GM23338 (cell line): ENCODE measurements at regions not wholly inside any gene's neighbourhood (a gene's known extent, or its start where the extent isn't known, plus 50 kb on each side); places are given as distances from the start of the nearest gene placed in this dataset.

ENCODE experiments used
- ATAC-seq: fragments of 200-7000 bp; cut with Tn5 transposase; 3 replicates; pipeline ENCODE4 v1.9.1; 2020
- DNase-seq: peaks from one replicate; pipeline ENCODE4 v3.0.0-alpha.2; 2015; ENCODE audit warnings: low spot score
- H2AFZ ChIP-seq: fragments of 200-600 bp; sonication (generic); 2 replicates; pipeline ENCODE4 v1.8.0; 2016; ENCODE audit warnings: antibody characterized with exemption, mild to moderate bottlenecking, moderate library complexity
- H3F3A ChIP-seq: fragments of 200-600 bp; sonication (generic); replicated peaks from 2 replicates; pipeline ENCODE4 v1.8.0; 2017; ENCODE audit warnings: antibody characterized with exemption, mixed run types, low read depth
- H3K27ac ChIP-seq: fragments of 200-600 bp; sonication (generic); 2 replicates; pipeline ENCODE4 v1.6.1; 2016; ENCODE audit warnings: low read depth
- H3K27me3 ChIP-seq: fragments of 200-600 bp; sonication (generic); 2 replicates; pipeline ENCODE4 v1.8.0; 2016; ENCODE audit warnings: mild to moderate bottlenecking, mixed run types, moderate library complexity; ENCODE audit not compliant: insufficient read depth
- H3K36me3 ChIP-seq: fragments of 200-600 bp; sonication (generic); 2 replicates; pipeline ENCODE4 v1.8.0; 2016; ENCODE audit warnings: mild to moderate bottlenecking; ENCODE audit not compliant: insufficient read depth
- H3K4me1 ChIP-seq: fragments of 200-600 bp; sonication (generic); 2 replicates; pipeline ENCODE4 v1.8.0; 2016; ENCODE audit warnings: mild to moderate bottlenecking, moderate library complexity; ENCODE audit not compliant: insufficient read depth
- H3K4me2 ChIP-seq: fragments of 200-600 bp; sonication (generic); 2 replicates; pipeline ENCODE4 v1.7.1; 2017; ENCODE audit warnings: mixed run types
- H3K4me3 ChIP-seq: fragments of 200-600 bp; sonication (generic); 2 replicates; pipeline ENCODE4 v1.6.1; 2016; ENCODE audit warnings: mixed run types
- H3K79me2 ChIP-seq: fragments of 200-600 bp; sonication (generic); replicated peaks from 2 replicates; pipeline ENCODE4 v1.8.0; 2017; ENCODE audit warnings: mild to moderate bottlenecking; ENCODE audit not compliant: insufficient read depth
- H3K9me2 ChIP-seq: fragments of 200-600 bp; sonication (generic); 2 replicates; pipeline ENCODE4 v1.8.0; 2017; ENCODE audit not compliant: insufficient read depth
- H4K20me1 ChIP-seq: fragments of 200-600 bp; sonication (generic); replicated peaks from 2 replicates; pipeline ENCODE4 v1.8.0; 2017; ENCODE audit warnings: mild to moderate bottlenecking; ENCODE audit not compliant: insufficient read depth
- H3K27ac Mint-ChIP-seq: 2 replicates; pipeline ENCODE4 v1.8.0; 2020; ENCODE audit warnings: inconsistent platforms, mild to moderate bottlenecking, moderate library complexity, mixed read lengths
- H3K27me3 Mint-ChIP-seq: 3 replicates; pipeline ENCODE4 v1.8.0; 2022; ENCODE audit warnings: low read depth, mild to moderate bottlenecking, moderate library complexity, mixed read lengths, inconsistent platforms; ENCODE audit not compliant: insufficient read depth, poor library complexity
- H3K36me3 Mint-ChIP-seq: 3 replicates; pipeline ENCODE4 v1.8.0; 2021; ENCODE audit warnings: low read depth, mild to moderate bottlenecking, inconsistent platforms, moderate library complexity, mixed read lengths
- H3K4me1 Mint-ChIP-seq: 3 replicates; pipeline ENCODE4 v1.8.0; 2020; ENCODE audit warnings: mild to moderate bottlenecking, inconsistent platforms, mixed read lengths
- H3K4me3 Mint-ChIP-seq: 3 replicates; pipeline ENCODE4 v1.8.0; 2021; ENCODE audit warnings: moderate library complexity, mild to moderate bottlenecking, inconsistent platforms, mixed read lengths
- H3K9me3 Mint-ChIP-seq: 3 replicates; pipeline ENCODE4 v1.8.0; 2020; ENCODE audit warnings: moderate library complexity, mild to moderate bottlenecking, inconsistent platforms, mixed read lengths
- CREB1 ChIP-seq: fragments of 250-450 bp; sonication (Bioruptor Pico); IDR thresholded peaks from 2 replicates; pipeline ENCODE4 v1.5.0; 2020; ENCODE audit warnings: low read depth, mild to moderate bottlenecking, moderate library complexity
- CTCF ChIP-seq, 2 experiments: fragments of 200-600 bp in 1 of 2; sonication (generic) in 1 of 2; conservative IDR thresholded peaks; 2 replicates each; pipeline versions ENCODE4 v1.5.1 to v1.6.1; 2016 to 2017; ENCODE audit warnings: antibody characterized with exemption in 2 of 2, low read depth in 2 of 2, mild to moderate bottlenecking in 2 of 2, moderate library complexity in 1 of 2
- ETS1 ChIP-seq: IDR thresholded peaks from 2 replicates; pipeline ENCODE4 v1.6.1; 2016; ENCODE audit warnings: antibody characterized with exemption
- EZH2 ChIP-seq: fragments of 200-600 bp; sonication (generic); IDR thresholded peaks from one replicate; pipeline ENCODE4 v1.8.0; 2017; ENCODE audit warnings: antibody characterized with exemption, mild to moderate bottlenecking, low read depth; ENCODE audit not compliant: unreplicated experiment
- EZH2phosphoT487 ChIP-seq: fragments of 200-600 bp; sonication (generic); IDR thresholded peaks from one replicate; pipeline ENCODE4 v1.8.1; 2018; ENCODE audit warnings: antibody characterized with exemption; ENCODE audit not compliant: unreplicated experiment
- JUNB ChIP-seq: IDR thresholded peaks from one replicate; pipeline ENCODE4 v1.6.1; 2016; ENCODE audit warnings: antibody characterized with exemption; ENCODE audit not compliant: unreplicated experiment
- NANOG ChIP-seq: IDR thresholded peaks from 2 replicates; pipeline ENCODE4 v1.6.1; 2016; ENCODE audit warnings: antibody characterized with exemption, borderline replicate concordance
- POLR2AphosphoS5 ChIP-seq: IDR thresholded peaks from 2 replicates; pipeline ENCODE4 v1.6.1; 2016; ENCODE audit warnings: antibody characterized with exemption, low read depth
- REST ChIP-seq: IDR thresholded peaks from one replicate; pipeline ENCODE4 v1.6.1; 2018; ENCODE audit warnings: antibody characterized with exemption; ENCODE audit not compliant: unreplicated experiment
- STAT1 ChIP-seq: IDR thresholded peaks from one replicate; pipeline ENCODE4 v1.6.1; 2016; ENCODE audit warnings: antibody characterized with exemption; ENCODE audit not compliant: unreplicated experiment
- ZNF114 ChIP-seq: fragments of 250-450 bp; sonication (Bioruptor Pico); IDR thresholded peaks from 2 replicates; pipeline ENCODE4 v1.5.0; 2020; ENCODE audit warnings: mild to moderate bottlenecking, moderate library complexity
- ZNF331 ChIP-seq: fragments of 250-450 bp; sonication (Bioruptor Pico); IDR thresholded peaks from 2 replicates; pipeline ENCODE4 v1.5.0; 2020; ENCODE audit warnings: low read depth, mild to moderate bottlenecking, moderate library complexity
- TF ChIP-seq, protein P1 (sequence below): fragments of 250-450 bp; sonication (Bioruptor Pico); IDR thresholded peaks from 2 replicates; pipeline ENCODE4 v1.5.0; 2020; ENCODE audit warnings: mild to moderate bottlenecking, moderate library complexity

GRCh38 chr1:163609858-163610257 is 288.1 kb downstream of the NUF2 start:
- no peaks in the 10 kb centered on the region for H3K27me3 ChIP-seq
- no peaks in the 10 kb centered on the region for H3K79me2 ChIP-seq
- no peaks in the 10 kb centered on the region for H3K9me2 ChIP-seq
- no peaks in the 10 kb centered on the region for H3K36me3 Mint-ChIP-seq
- no peak overlapping the region for H3K4me2 ChIP-seq
- H2AFZ ChIP-seq, result no peak overlapping the region
- TF ChIP-seq EZH2 (no peak), NANOG (no peak), ZNF114 (no peak), EZH2phosphoT487 (no peak), ETS1 (no peak), REST (no peak), JUNB (no peak), POLR2AphosphoS5 (no peak), CREB1 (CRISPR knock-in tag) (no peak), CTCF (conservative IDR thresholded peaks at IDR 0.05; ENCODE audit: low read depth in 2 of 2) (no peak), ZNF331 (CRISPR knock-in tag) (no peak), STAT1 (no peak)
- TF ChIP-seq, protein P1, sequence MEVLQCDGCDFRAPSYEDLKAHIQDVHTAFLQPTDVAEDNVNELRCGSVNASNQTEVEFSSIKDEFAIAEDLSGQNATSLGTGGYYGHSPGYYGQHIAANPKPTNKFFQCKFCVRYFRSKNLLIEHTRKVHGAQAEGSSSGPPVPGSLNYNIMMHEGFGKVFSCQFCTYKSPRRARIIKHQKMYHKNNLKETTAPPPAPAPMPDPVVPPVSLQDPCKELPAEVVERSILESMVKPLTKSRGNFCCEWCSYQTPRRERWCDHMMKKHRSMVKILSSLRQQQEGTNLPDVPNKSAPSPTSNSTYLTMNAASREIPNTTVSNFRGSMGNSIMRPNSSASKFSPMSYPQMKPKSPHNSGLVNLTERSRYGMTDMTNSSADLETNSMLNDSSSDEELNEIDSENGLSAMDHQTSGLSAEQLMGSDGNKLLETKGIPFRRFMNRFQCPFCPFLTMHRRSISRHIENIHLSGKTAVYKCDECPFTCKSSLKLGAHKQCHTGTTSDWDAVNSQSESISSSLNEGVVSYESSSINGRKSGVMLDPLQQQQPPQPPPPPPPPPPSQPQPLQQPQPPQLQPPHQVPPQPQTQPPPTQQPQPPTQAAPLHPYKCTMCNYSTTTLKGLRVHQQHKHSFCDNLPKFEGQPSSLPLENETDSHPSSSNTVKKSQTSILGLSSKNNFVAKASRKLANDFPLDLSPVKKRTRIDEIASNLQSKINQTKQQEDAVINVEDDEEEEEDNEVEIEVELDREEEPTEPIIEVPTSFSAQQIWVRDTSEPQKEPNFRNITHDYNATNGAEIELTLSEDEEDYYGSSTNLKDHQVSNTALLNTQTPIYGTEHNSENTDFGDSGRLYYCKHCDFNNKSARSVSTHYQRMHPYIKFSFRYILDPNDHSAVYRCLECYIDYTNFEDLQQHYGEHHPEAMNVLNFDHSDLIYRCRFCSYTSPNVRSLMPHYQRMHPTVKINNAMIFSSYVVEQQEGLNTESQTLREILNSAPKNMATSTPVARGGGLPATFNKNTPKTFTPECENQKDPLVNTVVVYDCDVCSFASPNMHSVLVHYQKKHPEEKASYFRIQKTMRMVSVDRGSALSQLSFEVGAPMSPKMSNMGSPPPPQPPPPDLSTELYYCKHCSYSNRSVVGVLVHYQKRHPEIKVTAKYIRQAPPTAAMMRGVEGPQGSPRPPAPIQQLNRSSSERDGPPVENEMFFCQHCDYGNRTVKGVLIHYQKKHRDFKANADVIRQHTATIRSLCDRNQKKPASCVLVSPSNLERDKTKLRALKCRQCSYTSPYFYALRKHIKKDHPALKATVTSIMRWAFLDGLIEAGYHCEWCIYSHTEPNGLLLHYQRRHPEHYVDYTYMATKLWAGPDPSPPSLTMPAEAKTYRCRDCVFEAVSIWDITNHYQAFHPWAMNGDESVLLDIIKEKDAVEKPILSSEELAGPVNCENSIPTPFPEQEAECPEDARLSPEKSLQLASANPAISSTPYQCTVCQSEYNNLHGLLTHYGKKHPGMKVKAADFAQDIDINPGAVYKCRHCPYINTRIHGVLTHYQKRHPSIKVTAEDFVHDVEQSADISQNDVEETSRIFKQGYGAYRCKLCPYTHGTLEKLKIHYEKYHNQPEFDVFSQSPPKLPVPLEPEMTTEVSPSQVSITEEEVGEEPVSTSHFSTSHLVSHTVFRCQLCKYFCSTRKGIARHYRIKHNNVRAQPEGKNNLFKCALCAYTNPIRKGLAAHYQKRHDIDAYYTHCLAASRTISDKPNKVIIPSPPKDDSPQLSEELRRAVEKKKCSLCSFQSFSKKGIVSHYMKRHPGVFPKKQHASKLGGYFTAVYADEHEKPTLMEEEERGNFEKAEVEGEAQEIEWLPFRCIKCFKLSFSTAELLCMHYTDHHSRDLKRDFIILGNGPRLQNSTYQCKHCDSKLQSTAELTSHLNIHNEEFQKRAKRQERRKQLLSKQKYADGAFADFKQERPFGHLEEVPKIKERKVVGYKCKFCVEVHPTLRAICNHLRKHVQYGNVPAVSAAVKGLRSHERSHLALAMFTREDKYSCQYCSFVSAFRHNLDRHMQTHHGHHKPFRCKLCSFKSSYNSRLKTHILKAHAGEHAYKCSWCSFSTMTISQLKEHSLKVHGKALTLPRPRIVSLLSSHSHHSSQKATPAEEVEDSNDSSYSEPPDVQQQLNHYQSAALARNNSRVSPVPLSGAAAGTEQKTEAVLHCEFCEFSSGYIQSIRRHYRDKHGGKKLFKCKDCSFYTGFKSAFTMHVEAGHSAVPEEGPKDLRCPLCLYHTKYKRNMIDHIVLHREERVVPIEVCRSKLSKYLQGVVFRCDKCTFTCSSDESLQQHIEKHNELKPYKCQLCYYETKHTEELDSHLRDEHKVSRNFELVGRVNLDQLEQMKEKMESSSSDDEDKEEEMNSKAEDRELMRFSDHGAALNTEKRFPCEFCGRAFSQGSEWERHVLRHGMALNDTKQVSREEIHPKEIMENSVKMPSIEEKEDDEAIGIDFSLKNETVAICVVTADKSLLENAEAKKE (CRISPR knock-in tag), result no peak
- no peaks in the 10 kb centered on the region for H3K9me3 Mint-ChIP-seq
- no peak overlapping the region for H3K4me3 Mint-ChIP-seq
- no peak for DNase-seq
- no peak for ATAC-seq
- H3K27me3 Mint-ChIP-seq, result peaks cover 2% of the 10 kb centered on the region
- H3K36me3 ChIP-seq, result no peaks in the 10 kb centered on the region
- H3K4me1 Mint-ChIP-seq, result peaks cover 32% of the 10 kb centered on the region
- no peak overlapping the region for H3K4me3 ChIP-seq
- peaks cover 29% of the 10 kb centered on the region for H3K4me1 ChIP-seq
- no peak overlapping the region for H3K27ac ChIP-seq
- no peaks in the 10 kb centered on the region for H3F3A ChIP-seq
- H3K27ac Mint-ChIP-seq, result no peak overlapping the region
- no peaks in the 10 kb centered on the region for H4K20me1 ChIP-seq
